Type B pancreatic cell (in vitro differentiated cells): ENCODE measurements at regions not wholly inside any gene's neighbourhood (a gene's known extent, or its start where the extent isn't known, plus 50 kb on each side); places are given as distances from the start of the nearest gene placed in this dataset.
A peak's percentile ranks its signal among the peaks of the same experiment; 100 is the strongest.

Experiments
- DNase-seq: peaks from one replicate; pipeline ENCODE4 v3.0.0; 2021; ENCODE audit warnings: mixed read lengths; ENCODE audit not compliant: unreplicated experiment; ENCODE audit errors: extremely low spot score
- H3K27ac Mint-ChIP-seq: 2 replicates; pipeline ENCODE4 v1.8.0; 2021; ENCODE audit warnings: mild to moderate bottlenecking, mixed read lengths
- H3K27me3 Mint-ChIP-seq: 2 replicates; pipeline ENCODE4 v1.8.0; 2021; ENCODE audit warnings: mixed read lengths
- H3K36me3 Mint-ChIP-seq: 2 replicates; pipeline ENCODE4 v1.8.0; 2021; ENCODE audit warnings: mixed read lengths
- H3K4me1 Mint-ChIP-seq: one replicate; pipeline ENCODE4 v1.8.0; 2021; ENCODE audit warnings: mixed read lengths; ENCODE audit not compliant: unreplicated experiment
- H3K4me3 Mint-ChIP-seq: 2 replicates; pipeline ENCODE4 v1.8.0; 2021; ENCODE audit warnings: mild to moderate bottlenecking, mixed read lengths
- H3K9me3 Mint-ChIP-seq: 2 replicates; pipeline ENCODE4 v1.8.0; 2021; ENCODE audit warnings: mixed read lengths
- CTCF ChIP-seq: fragments of 200-600 bp; sonication (generic); conservative IDR thresholded peaks from 2 replicates; pipeline ENCODE4 v1.5.0; 2021; ENCODE audit warnings: antibody characterized with exemption, mild to moderate bottlenecking

DNA sequence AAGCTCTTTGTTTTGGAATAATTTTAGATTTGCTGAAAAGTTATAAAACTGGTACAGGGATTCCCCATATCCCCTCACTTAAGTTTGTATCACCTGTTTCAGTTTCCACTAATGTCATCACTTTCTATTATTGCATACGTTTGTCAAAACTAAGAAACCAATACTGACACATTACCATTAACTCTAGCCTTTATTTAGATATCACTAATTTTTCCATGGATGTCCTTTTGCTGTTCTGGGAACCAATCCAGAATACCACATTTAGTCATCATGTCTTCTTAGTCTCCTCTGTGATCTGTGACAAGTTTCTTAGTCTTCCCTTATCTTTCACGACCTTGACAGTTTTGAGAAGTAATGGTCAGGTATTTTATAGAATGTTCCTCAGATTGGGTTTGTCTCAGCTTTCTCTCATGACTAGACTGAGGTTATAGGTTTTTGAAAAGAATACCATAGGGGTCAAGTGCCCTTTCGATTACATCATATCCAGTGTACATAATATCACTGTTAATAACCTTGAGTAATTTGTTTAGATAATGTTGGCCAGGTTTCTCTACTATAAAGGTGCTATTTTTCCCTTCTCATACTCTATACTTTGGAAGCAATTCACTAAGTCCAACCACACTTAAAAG lies 51.9 kb upstream of the NMUR2 start:
- peaks cover 2% of the 10 kb centered on the region for H3K27me3 Mint-ChIP-seq
- peaks cover 5% of the 10 kb centered on the region for H3K4me1 Mint-ChIP-seq
- no peak for TF ChIP-seq CTCF
- DNase-seq, result no peak
- H3K9me3 Mint-ChIP-seq, result no peaks in the 10 kb centered on the region
- no peak overlapping the region for H3K4me3 Mint-ChIP-seq
- no peak overlapping the region for H3K27ac Mint-ChIP-seq
- H3K36me3 Mint-ChIP-seq, result no peaks in the 10 kb centered on the region

DNA sequence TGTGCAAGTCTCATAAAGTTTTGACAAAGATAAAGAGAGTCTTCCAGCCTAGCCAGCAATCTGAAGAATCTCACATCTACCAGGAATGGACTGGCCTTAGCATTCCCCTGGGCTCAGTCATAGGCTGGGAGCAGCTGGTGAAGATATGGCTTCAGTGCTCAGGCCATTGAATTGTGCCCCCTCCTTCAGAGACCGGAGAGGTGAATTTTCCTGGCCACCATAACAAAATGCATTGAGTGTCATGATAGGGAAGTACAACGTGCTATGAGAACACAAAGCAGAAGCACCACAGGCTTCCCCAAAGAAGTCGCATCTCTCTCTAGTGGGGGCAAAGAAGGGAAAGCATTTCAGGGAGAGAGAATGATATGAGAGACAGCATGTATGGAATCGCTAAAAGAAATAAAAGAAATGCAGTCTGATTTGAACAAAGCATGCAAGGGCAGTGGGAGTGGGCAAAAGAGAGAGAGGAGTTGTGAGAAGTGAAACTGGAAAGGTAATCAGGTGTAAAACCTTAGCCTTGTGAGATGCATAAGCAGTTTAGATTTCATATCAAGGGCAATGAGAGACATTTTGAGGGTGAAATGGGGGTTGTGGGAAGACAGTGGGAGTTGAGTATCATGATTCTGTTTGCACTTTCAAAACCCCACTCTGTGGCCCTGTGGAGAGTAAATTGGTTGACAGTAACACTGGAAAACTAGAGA lies 57.1 kb upstream of the NMUR2 start:
- no peak for DNase-seq
- Mint-ChIP-seq H3K36me3 (no peaks in the 10 kb centered on the region), H3K27me3 (peaks cover 2% of the 10 kb centered on the region), H3K4me3 (no peak overlapping the region), H3K27ac (peak overlapping the region; percentile 2), H3K9me3 (no peaks in the 10 kb centered on the region), H3K4me1 (peaks cover 13% of the 10 kb centered on the region)
- TF ChIP-seq CTCF, result no peak

GRCh38 chr5:152464048-152464447 lies 59.0 kb upstream of the NMUR2 start:
- TF ChIP-seq CTCF, result no peak
- no peaks in the 10 kb centered on the region for H3K36me3 Mint-ChIP-seq
- no peak overlapping the region for H3K27ac Mint-ChIP-seq
- peaks cover 13% of the 10 kb centered on the region for H3K4me1 Mint-ChIP-seq
- no peak for DNase-seq
- H3K9me3 Mint-ChIP-seq, result no peaks in the 10 kb centered on the region
- H3K4me3 Mint-ChIP-seq, result no peak overlapping the region
- H3K27me3 Mint-ChIP-seq, result peaks cover 2% of the 10 kb centered on the region

DNA sequence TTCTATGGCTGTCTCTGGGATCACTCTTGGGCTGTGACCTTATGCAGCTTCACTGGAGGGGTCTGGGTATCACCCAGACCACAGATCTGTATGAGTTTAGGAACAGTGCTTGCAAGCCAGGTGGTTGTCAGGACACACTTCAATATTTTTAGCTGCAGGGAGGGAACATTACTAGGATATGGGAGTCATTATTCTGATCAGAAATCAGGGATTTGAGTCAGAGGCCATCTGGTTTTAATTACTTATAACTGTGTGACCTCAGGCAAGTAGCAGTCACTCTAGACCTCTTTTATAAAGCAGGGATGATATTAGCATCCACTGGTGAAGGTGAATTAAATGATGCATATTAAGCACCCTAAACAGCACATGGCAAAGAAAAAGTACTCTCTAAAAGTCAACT lies 60.1 kb upstream of the NMUR2 start:
- no peak for TF ChIP-seq CTCF
- Mint-ChIP-seq H3K9me3 (no peaks in the 10 kb centered on the region), H3K27ac (no peak overlapping the region), H3K4me1 (peaks cover 13% of the 10 kb centered on the region), H3K27me3 (peaks cover 8% of the 10 kb centered on the region), H3K4me3 (no peak overlapping the region), H3K36me3 (no peaks in the 10 kb centered on the region)
- DNase-seq, result no peak

DNA sequence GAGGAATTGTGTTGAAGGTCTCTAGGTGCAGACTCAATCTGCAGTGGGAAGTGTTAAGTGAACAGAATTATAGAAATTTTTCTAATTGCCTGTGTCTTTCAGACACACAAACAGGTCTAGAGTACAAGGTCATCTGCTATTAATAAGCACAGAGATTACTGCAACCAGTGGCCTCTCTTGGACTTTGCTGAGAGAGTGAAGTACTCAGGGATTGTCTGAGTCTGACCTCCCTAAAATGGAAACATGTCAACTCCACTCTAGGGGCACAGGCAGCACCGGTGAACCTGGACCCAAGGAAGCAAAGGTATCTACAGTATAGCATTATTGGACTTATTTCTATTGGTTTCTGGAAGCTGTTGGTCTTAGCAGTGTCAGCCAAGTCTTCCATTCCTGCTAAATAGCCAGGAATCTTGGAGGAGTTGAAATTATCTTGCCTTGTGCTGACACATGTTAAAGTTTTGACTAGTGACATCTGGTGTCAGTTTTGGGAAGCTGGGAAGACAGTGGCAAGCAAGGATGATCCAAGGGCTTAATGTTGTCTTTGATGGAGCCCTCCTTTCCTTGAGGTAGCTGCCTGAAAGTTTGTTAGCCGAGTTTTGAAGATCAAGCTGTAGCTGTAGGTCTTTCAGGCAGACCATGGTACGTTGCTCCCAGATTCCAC lies 61.1 kb upstream of the NMUR2 start:
- H3K36me3 Mint-ChIP-seq, result no peaks in the 10 kb centered on the region
- H3K27me3 Mint-ChIP-seq, result peaks cover 8% of the 10 kb centered on the region
- no peak overlapping the region for H3K27ac Mint-ChIP-seq
- TF ChIP-seq CTCF, result no peak
- no peak overlapping the region for H3K4me3 Mint-ChIP-seq
- H3K9me3 Mint-ChIP-seq, result no peaks in the 10 kb centered on the region
- peaks cover 13% of the 10 kb centered on the region for H3K4me1 Mint-ChIP-seq
- no peak for DNase-seq
